Adrenal gland (tissue), 5 donors: ENCODE measurements at regions not wholly inside any gene's neighbourhood (a gene's known extent, or its start where the extent isn't known, plus 50 kb on each side); places are given as distances from the start of the nearest gene placed in this dataset.

Experiments used
- CTCF ChIP-seq, 6 experiments: fragments of 450-650 bp in 4 of 6; fragments of 200-600 bp in 2 of 6; sonication (generic) in 1 of 6; IDR thresholded peaks; 1 replicate in 5 of 6; 2 replicates in 1 of 6; pipeline versions ENCODE4 v1.5.1 to v1.8.0; 2016 to 2021; ENCODE audit warnings: antibody characterized with exemption in 6 of 6, mild to moderate bottlenecking in 2 of 6, moderate library complexity in 1 of 6
- POLR2A ChIP-seq, 2 donors: fragments of 450-650 bp; IDR thresholded peaks; one replicate each; pipeline ENCODE4 v1.6.1; 2017; ENCODE audit warnings: antibody characterized with exemption in 2 of 2, mild to moderate bottlenecking in 2 of 2, moderate library complexity in 1 of 2
- donor health status: DM: no; HTN: no; CAD: no.

GRCh38 chr14:29444805-29445204, 482.8 kb downstream of the PRKD1 start:
- TF ChIP-seq CTCF (IDR thresholded peaks at IDR 0.05) (no peak), POLR2A (IDR thresholded peaks at IDR 0.05) (no peak)
